Tibial nerve (tissue), 4 donors: ENCODE measurements at regions not wholly inside any gene's neighbourhood (a gene's known extent, or its start where the extent isn't known, plus 50 kb on each side); places are given as distances from the start of the nearest gene placed in this dataset.
A peak's percentile ranks its signal among the peaks of the same experiment; 100 is the strongest.
"Not testable (repeated sequence)": the region's sequence is repeated elsewhere in the genome, so short reads cannot be mapped to it uniquely, and the experiment has no call there.

Experiments used
- DNase-seq, 2 donors: peaks; one replicate each; pipeline ENCODE4 v3.0.0-alpha.2; 2019; ENCODE audit warnings: low spot score in 2 of 2
- H3K27ac ChIP-seq, 4 donors: fragments of 200-600 bp; sonication (generic) in 3 of 4; one replicate each; pipeline ENCODE4 v1.5.1; 2017 to 2019; ENCODE audit warnings: mild to moderate bottlenecking in 1 of 4
- H3K27me3 ChIP-seq, 2 donors: fragments of 200-600 bp; sonication (generic) in 1 of 2; one replicate each; pipeline versions ENCODE4 v1.5.1 to v1.6.0; 2017 to 2019
- H3K36me3 ChIP-seq, 3 donors: fragments of 200-600 bp; sonication (generic); one replicate each; pipeline ENCODE4 v1.5.1; 2018 to 2019
- H3K4me1 ChIP-seq, 4 donors: fragments of 200-600 bp; sonication (generic) in 3 of 4; one replicate each; pipeline ENCODE4 v1.5.1; 2017 to 2019
- H3K4me3 ChIP-seq, 4 donors: fragments of 200-600 bp; sonication (generic) in 3 of 4; one replicate each; pipeline ENCODE4 v1.5.1; 2017 to 2019; ENCODE audit warnings: mild to moderate bottlenecking in 1 of 4, moderate library complexity in 1 of 4
- H3K9me3 ChIP-seq, 4 donors: fragments of 200-600 bp; sonication (generic) in 3 of 4; one replicate each; pipeline ENCODE4 v1.5.1; 2017 to 2019
- CTCF ChIP-seq, 5 experiments: fragments of 200-600 bp in 3 of 5; fragments of 450-650 bp in 2 of 5; sonication (generic) in 3 of 5; IDR thresholded peaks; one replicate each; pipeline ENCODE4 v1.5.1; 2016 to 2019; ENCODE audit warnings: antibody characterized with exemption in 5 of 5, mild to moderate bottlenecking in 3 of 5, moderate library complexity in 2 of 5
- EP300 ChIP-seq, 2 donors: sonication (generic); formaldehyde crosslinking; IDR thresholded peaks; one replicate each; pipeline ENCODE4 v1.6.1; 2017; ENCODE audit warnings: antibody characterized with exemption in 2 of 2, mild to moderate bottlenecking in 1 of 2
- POLR2A ChIP-seq, 2 donors: fragments of 450-650 bp; IDR thresholded peaks; one replicate each; pipeline ENCODE4 v1.6.1; 2017; ENCODE audit warnings: antibody characterized with exemption in 2 of 2, mild to moderate bottlenecking in 2 of 2, moderate library complexity in 2 of 2
- WGBS, 2 donors: methylation state at CpG; one replicate each; pipeline ENCODE4 v1.1.5; 2018; 5-methylcytosine and 5-hydroxymethylcytosine counted together

GRCh38 chr16:60206516-60206915, 1472.4 kb upstream of the GOT2 start:
- H3K9me3 ChIP-seq = no peaks in the 10 kb centered on the region
- H3K27me3 ChIP-seq = no peaks in the 10 kb centered on the region
- TF ChIP-seq EP300 (IDR thresholded peaks at IDR 0.05) (no peak), POLR2A (IDR thresholded peaks at IDR 0.05) (no peak), CTCF (IDR thresholded peaks at IDR 0.05) (no peak)
- H3K27ac ChIP-seq = no peak overlapping the region
- peaks cover 0 to 11% (median 0%) of the 10 kb centered on the region in 4 donors for H3K4me1 ChIP-seq
- no peak for DNase-seq
- no peaks in the 10 kb centered on the region for H3K36me3 ChIP-seq
- no peak overlapping the region for H3K4me3 ChIP-seq
- WGBS, 2 donors = 71 to 78% methylated on average over 2 of the region's 2 CpGs

- H3K9me3 ChIP-seq = no peaks in the 10 kb centered on the region
- H3K36me3 ChIP-seq = no peaks in the 10 kb centered on the region
Observed at GRCh38 chr16:60204181-60204580, 1470.1 kb upstream of the GOT2 start.

GRCh38 chr16:60203525-60204124, 1469.5 kb upstream of the GOT2 start:
- DNase-seq = no peak
- Histone ChIP-seq H3K4me3 (no peak overlapping the region), H3K9me3 (no peaks in the 10 kb centered on the region), H3K27ac (peak overlapping the region in 2 of 4 donors; percentile 0 to 49), H3K36me3 (no peaks in the 10 kb centered on the region), H3K4me1 (peaks cover 0 to 11% (median 0%) of the 10 kb centered on the region in 4 donors), H3K27me3 (no peaks in the 10 kb centered on the region)
- WGBS, 2 donors = 18 to 19% methylated on average over 3 of the region's 3 CpGs
- TF ChIP-seq POLR2A (IDR thresholded peaks at IDR 0.05) (no peak), CTCF (IDR thresholded peaks at IDR 0.05) (peak; percentile 19 to 48 (median 39))

More at GRCh38 chr16:60204181-60204580, 1470.1 kb upstream of the GOT2 start:
- H3K4me1 ChIP-seq = peaks cover 0 to 11% (median 0%) of the 10 kb centered on the region in 4 donors
- 34 to 35% methylated on average over 1 of the region's 1 CpG for WGBS, 2 donors
- H3K27me3 ChIP-seq = no peaks in the 10 kb centered on the region
- TF ChIP-seq POLR2A (IDR thresholded peaks at IDR 0.05) (no peak), CTCF (IDR thresholded peaks at IDR 0.05) (no peak), EP300 (IDR thresholded peaks at IDR 0.05) (no peak)
- DNase-seq = no peak
- peak overlapping the region in 2 of 4 donors; percentile 0 to 49 for H3K27ac ChIP-seq
- H3K4me3 ChIP-seq = no peak overlapping the region

GRCh38 chr16:60200729-60201128, 1466.6 kb upstream of the GOT2 start:
- H3K4me1 ChIP-seq = peaks cover 0 to 11% (median 0%) of the 10 kb centered on the region in 4 donors
- WGBS, 2 donors = 83 to 96% methylated on average over 6 of the region's 6 CpGs
- H3K27ac ChIP-seq, H3K4me3 ChIP-seq, H3K9me3 ChIP-seq, DNase-seq, H3K27me3 ChIP-seq, H3K36me3 ChIP-seq: not testable (repeated sequence)

- no peak overlapping the region for H3K27ac ChIP-seq
- 88 to 90% methylated on average over 6 of the region's 6 CpGs for WGBS, 2 donors
- H3K4me3 ChIP-seq = no peak overlapping the region
- H3K4me1 ChIP-seq = peaks cover 0 to 11% (median 0%) of the 10 kb centered on the region in 4 donors
- H3K9me3 ChIP-seq = no peaks in the 10 kb centered on the region
- no peaks in the 10 kb centered on the region for H3K36me3 ChIP-seq
- TF ChIP-seq EP300 (IDR thresholded peaks at IDR 0.05) = no peak
- TF ChIP-seq CTCF (IDR thresholded peaks at IDR 0.05) = no peak
- TF ChIP-seq POLR2A (IDR thresholded peaks at IDR 0.05) = no peak
- H3K27me3 ChIP-seq = no peaks in the 10 kb centered on the region
- no peak for DNase-seq
Observed at GRCh38 chr16:60200161-60200560, 1466.0 kb upstream of the GOT2 start.
